A549 (cell line): ENCODE measurements at regions not wholly inside any gene's neighbourhood (a gene's known extent, or its start where the extent isn't known, plus 50 kb on each side); places are given as distances from the start of the nearest gene placed in this dataset.

Source experiments
- ATAC-seq, 2 experiments: fragments of 200-7000 bp in 1 of 2; fragments of >200 bp in 1 of 2; cut with Nextera tagmentation in 1 of 2; cut with Tn5 transposase in 1 of 2; 3 replicates each; pipeline versions ENCODE4 v1.8.0 to v1.9.1; 2018 to 2020; ENCODE audit warnings: mild to moderate bottlenecking in 1 of 2, moderate library complexity in 1 of 2
- CTCF ChIA-PET: fragments of 300-600 bp; sonication (Branson Sonifier 250); formaldehyde crosslinking; extraction: SDS; loops from one replicate; lab custom pipeline; 2021; ENCODE audit warnings: antibody characterized with exemption, inconsistent platforms; lab: Yijun Ruan, JAX
- POLR2A ChIA-PET: fragments of 350-600 bp; formaldehyde crosslinking; extraction: SDS; loops from one replicate; lab custom pipeline; 2021; ENCODE audit warnings: antibody characterized with exemption, inconsistent platforms; lab: Yijun Ruan, JAX
- DNase-seq, 2 experiments: peaks; one replicate each; pipeline versions ENCODE4 v3.0.0 to v3.0.0-alpha.2; 2011 to 2016; ENCODE audit warnings: low read depth in 1 of 2, low spot score in 1 of 2
- FAIRE-seq: peaks from 2 replicates; lab custom pipeline; 2011; peaks lifted over from hg19 to GRCh38; lab: Jason Lieb, UNC
- H3K27ac ChIP-seq, 2 experiments: fragments of >200 bp; sonication (Bioruptor Twin); formaldehyde crosslinking; 3 replicates each; pipeline ENCODE4 v1.5.1; 2016 to 2017
- H3K4me1 ChIP-seq: fragments of >200 bp; sonication (Bioruptor Twin); formaldehyde crosslinking; 3 replicates; pipeline ENCODE4 v1.6.1; 2016
- H3K4me2 ChIP-seq: fragments of >200 bp; sonication (Bioruptor Twin); formaldehyde crosslinking; 3 replicates; pipeline ENCODE4 v1.6.1; 2016
- H3K4me3 ChIP-seq: fragments of >200 bp; sonication (Bioruptor Twin); formaldehyde crosslinking; 3 replicates; pipeline ENCODE4 v1.5.1; 2016
- H3K9me3 ChIP-seq: fragments of >200 bp; sonication (Bioruptor Twin); formaldehyde crosslinking; 3 replicates; pipeline ENCODE4 v1.6.1; 2016
- ATOH8 ChIP-seq: fragments of 250-450 bp; sonication (Bioruptor Pico); IDR thresholded peaks from 2 replicates; pipeline ENCODE4 v1.5.0; 2020; ENCODE audit warnings: low read depth, mild to moderate bottlenecking, moderate library complexity
- CEBPB ChIP-seq, 2 experiments: fragments of >200 bp in 1 of 2; sonication (Bioruptor Twin) in 1 of 2; formaldehyde crosslinking in 1 of 2; IDR thresholded peaks; 2 replicates each; pipeline ENCODE4 v1.6.1; 2012 to 2016
- CHD2 ChIP-seq: fragments of 150-350 bp; IDR thresholded peaks from 2 replicates; pipeline ENCODE4 v1.6.1; 2014; ENCODE audit warnings: low read length; ENCODE audit not compliant: partially characterized antibody
- CHD4 ChIP-seq: fragments of 200-600 bp; sonication (generic); IDR thresholded peaks from 2 replicates; pipeline ENCODE4 v1.6.1; 2016; ENCODE audit warnings: antibody characterized with exemption, mild to moderate bottlenecking, borderline replicate concordance
- CTCF ChIP-seq: fragments of >200 bp; sonication (Bioruptor Twin); formaldehyde crosslinking; IDR thresholded peaks from 3 replicates; pipeline ENCODE4 v1.5.1; 2016
- EP300 ChIP-seq, 2 experiments: fragments of >200 bp; sonication (Bioruptor Twin); formaldehyde crosslinking; IDR thresholded peaks; 2 replicates in 1 of 2; 3 replicates in 1 of 2; pipeline ENCODE4 v1.6.1; 2016 to 2017
- FOXS1 ChIP-seq: fragments of 250-450 bp; sonication (Bioruptor Pico); IDR thresholded peaks from 2 replicates; pipeline ENCODE4 v1.5.0; 2020; ENCODE audit warnings: mild to moderate bottlenecking, moderate library complexity
- HOXA7 ChIP-seq: fragments of 250-450 bp; sonication (Bioruptor Pico); IDR thresholded peaks from 2 replicates; pipeline ENCODE4 v1.5.0; 2020; ENCODE audit warnings: mild to moderate bottlenecking, moderate library complexity
- HOXB13 ChIP-seq: fragments of 250-450 bp; sonication (Bioruptor Pico); IDR thresholded peaks from 2 replicates; pipeline ENCODE4 v1.5.0; 2020; ENCODE audit warnings: low read depth, mild to moderate bottlenecking, moderate library complexity
- JUNB ChIP-seq: fragments of >200 bp; sonication (Bioruptor Twin); formaldehyde crosslinking; IDR thresholded peaks from 2 replicates; pipeline ENCODE4 v1.6.1; 2016
- KDM1A ChIP-seq: fragments of 200-600 bp; sonication (generic); IDR thresholded peaks from 2 replicates; pipeline ENCODE4 v1.6.1; 2016; ENCODE audit warnings: low read depth, mild to moderate bottlenecking
- MAZ ChIP-seq: fragments of 150-350 bp; IDR thresholded peaks from 2 replicates; pipeline ENCODE4 v1.6.1; 2014; ENCODE audit warnings: antibody characterized with exemption, low read depth, low read length, borderline replicate concordance
- MYC ChIP-seq: IDR thresholded peaks from 2 replicates; pipeline ENCODE4 v1.6.1; 2012; ENCODE audit warnings: mild to moderate bottlenecking, inconsistent platforms, low read length, improper control_type of control experiment, borderline replicate concordance
- NPAS2 ChIP-seq: fragments of 250-450 bp; sonication (Bioruptor Pico); IDR thresholded peaks from 2 replicates; pipeline ENCODE4 v1.8.0; 2022; ENCODE audit warnings: mild to moderate bottlenecking, moderate library complexity, borderline replicate concordance
- NR3C1 ChIP-seq: fragments of >200 bp; sonication (Bioruptor Twin); formaldehyde crosslinking; IDR thresholded peaks from 3 replicates; pipeline ENCODE4 v1.6.1; 2017
- PBX3 ChIP-seq: IDR thresholded peaks from 2 replicates; pipeline ENCODE4 v1.6.1; 2012
- REST ChIP-seq: fragments of 200-600 bp; sonication (generic); IDR thresholded peaks from 2 replicates; pipeline ENCODE4 v1.6.1; 2016; ENCODE audit warnings: antibody characterized with exemption, mild to moderate bottlenecking, moderate library complexity
- RNF2 ChIP-seq: fragments of 200-600 bp; sonication (generic); IDR thresholded peaks from 2 replicates; pipeline ENCODE4 v1.6.1; 2016; ENCODE audit warnings: low read depth, mild to moderate bottlenecking, antibody characterized with exemption, moderate library complexity, borderline replicate concordance
- SMC3 ChIP-seq: fragments of >200 bp; sonication (Bioruptor Twin); formaldehyde crosslinking; IDR thresholded peaks from 3 replicates; pipeline ENCODE4 v1.6.1; 2018; ENCODE audit warnings: inconsistent platforms
- TP53 ChIP-seq: fragments of 250-450 bp; sonication (Bioruptor Pico); IDR thresholded peaks from 2 replicates; pipeline ENCODE4 v1.5.0; 2021; ENCODE audit warnings: mild to moderate bottlenecking, moderate library complexity
- ZFP36 ChIP-seq: fragments of 450-650 bp; IDR thresholded peaks from 2 replicates; pipeline ENCODE4 v1.6.1; 2014; ENCODE audit warnings: borderline replicate concordance; ENCODE audit not compliant: partially characterized antibody
- ZNF302 ChIP-seq: fragments of 250-450 bp; sonication (Bioruptor Pico); IDR thresholded peaks from 2 replicates; pipeline ENCODE4 v1.9.0; 2021; ENCODE audit warnings: inconsistent platforms, mild to moderate bottlenecking, moderate library complexity
- WGBS: methylation state at CpG from one replicate; pipeline ENCODE4 v1.1.6; 2017; ENCODE audit errors: missing lambda C conversion rate; 5-methylcytosine and 5-hydroxymethylcytosine counted together

GRCh38 chr14:46747001-46747652 lies 95.5 kb upstream of the RPL10L start:
- DNase-seq (no peak), FAIRE-seq (no peak), ATAC-seq (no peak)
- Histone ChIP-seq H3K4me2 (no peak overlapping the region), H3K9me3 (no peaks in the 10 kb centered on the region), H3K4me3 (no peak overlapping the region), H3K4me1 (no peaks in the 10 kb centered on the region), H3K27ac (no peak overlapping the region)
- 42% methylated on average over 5 of the region's 5 CpGs for WGBS
- ChIA-PET POLR2A (no interaction called here), CTCF (no interaction called here)
- TF ChIP-seq FOXS1 (no peak), EP300 (IDR thresholded peaks at IDR 0.05) (no peak), ZNF302 (no peak), NR3C1 (no peak), MYC (no peak), HOXB13 (no peak), CTCF (no peak)

- no peak for FAIRE-seq
- 5% methylated on average over 4 of the region's 4 CpGs for WGBS
- DNase-seq = peak in 1 of 2 experiments; percentile 9
- POLR2A ChIA-PET = no interaction called here
- Histone ChIP-seq H3K27ac (no peak overlapping the region), H3K4me2 (no peak overlapping the region), H3K4me1 (no peaks in the 10 kb centered on the region), H3K4me3 (no peak overlapping the region), H3K9me3 (no peaks in the 10 kb centered on the region)
- CTCF ChIA-PET = no interaction called here
- ATAC-seq = no peak
- no peak for TF ChIP-seq PBX3
- TF ChIP-seq RNF2 = no peak
- no peak for TF ChIP-seq CHD4
- TF ChIP-seq ZFP36 = no peak
- TF ChIP-seq KDM1A = no peak
- no peak for TF ChIP-seq NR3C1
- TF ChIP-seq CEBPB (IDR thresholded peaks at IDR 0.05) = no peak
- no peak for TF ChIP-seq MAZ
- no peak for TF ChIP-seq MYC
- no peak for TF ChIP-seq CHD2
- TF ChIP-seq NPAS2 (CRISPR knock-in tag) = no peak
- no peak for TF ChIP-seq HOXA7 (CRISPR knock-in tag)
- no peak for TF ChIP-seq SMC3
- no peak for TF ChIP-seq JUNB
- TF ChIP-seq TP53 (CRISPR knock-in tag) = no peak
- no peak for TF ChIP-seq EP300 (IDR thresholded peaks at IDR 0.05)
- TF ChIP-seq ATOH8 = no peak
- TF ChIP-seq REST = no peak
Measured at GRCh38 chr14:46734286-46734685, 82.7 kb upstream of the RPL10L start.
